Heart left ventricle (tissue), 16 donors: ENCODE measurements at regions not wholly inside any gene's neighbourhood (a gene's known extent, or its start where the extent isn't known, plus 50 kb on each side); places are given as distances from the start of the nearest gene placed in this dataset.

Experiments
- ATAC-seq, 4 donors: fragments of 200-7000 bp; cut with Tn5 transposase; one replicate each; pipeline ENCODE4 v1.9.1; 2020 to 2022; ENCODE audit warnings: moderate library complexity in 4 of 4, mild to moderate bottlenecking in 3 of 4, moderate number of reproducible peaks in 1 of 4
- DNase-seq, 5 donors: peaks; one replicate each; pipeline ENCODE4 v3.0.0-alpha.2; 2020
- H3K27ac ChIP-seq, 12 donors: fragments of 200-600 bp; sonication (generic) in 4 of 12; one replicate each; pipeline versions ENCODE4 v1.5.0 to v1.8.0; 2016 to 2022; ENCODE audit warnings: mild to moderate bottlenecking in 2 of 12
- H3K27me3 ChIP-seq, 9 donors: fragments of 200-600 bp; sonication (generic) in 2 of 9; one replicate each; pipeline versions ENCODE4 v1.5.1 to v1.8.0; 2016 to 2022; ENCODE audit warnings: mild to moderate bottlenecking in 3 of 9
- H3K36me3 ChIP-seq, 9 donors: fragments of 200-600 bp; sonication (generic) in 2 of 9; one replicate each; pipeline versions ENCODE4 v1.5.0 to v1.8.0; 2018 to 2022; ENCODE audit warnings: mild to moderate bottlenecking in 2 of 9
- H3K4me1 ChIP-seq, 12 donors: fragments of 200-600 bp; sonication (generic) in 4 of 12; one replicate each; pipeline versions ENCODE4 v1.5.0 to v1.8.0; 2016 to 2022; ENCODE audit warnings: mild to moderate bottlenecking in 3 of 12
- H3K4me3 ChIP-seq, 12 donors: fragments of 200-600 bp; sonication (generic) in 4 of 12; one replicate each; pipeline versions ENCODE4 v1.5.0 to v1.8.0; 2017 to 2022; ENCODE audit warnings: mild to moderate bottlenecking in 9 of 12, moderate library complexity in 4 of 12
- H3K9me3 ChIP-seq, 12 donors: fragments of 200-600 bp; sonication (generic) in 4 of 12; one replicate each; pipeline versions ENCODE4 v1.5.0 to v1.8.0; 2016 to 2022; ENCODE audit warnings: mild to moderate bottlenecking in 1 of 12
- POLR2A ChIP-seq, 2 donors: fragments of 450-650 bp; IDR thresholded peaks; one replicate each; pipeline ENCODE4 v1.6.1; 2017; ENCODE audit warnings: antibody characterized with exemption in 2 of 2, mild to moderate bottlenecking in 2 of 2, moderate library complexity in 2 of 2
- whole genome bisulfite sequencing, 4 donors: extraction: QIAGEN DNeasy Blood & Tissue Kit in 2 of 4; methylation state at CpG; one replicate each; pipeline versions ENCODE4 v1.1.5 to v1.1.7; 2013 to 2018; 5-methylcytosine and 5-hydroxymethylcytosine counted together
- intact Hi-C, 10 donors: fragments of 100-400 bp; cut with DNase I; formaldehyde crosslinking; loops; one replicate each; pipeline versions ENCODE4 v1.11.1 to v1.14.2; 2022
- TF ChIP-seq, protein P1 (sequence below), 12 donors: fragments of 200-600 bp; sonication (generic) in 4 of 12; IDR thresholded peaks; one replicate each; pipeline versions ENCODE4 v1.5.0 to v1.8.0; 2018 to 2022; ENCODE audit warnings: antibody characterized with exemption in 12 of 12, mild to moderate bottlenecking in 5 of 12
- donor health status: ischemic (EF 13 %, LVEDD 7.1; RV severe dilation, severe dysfunction).
- donor health status: healthy with polysubstance abuse.
- donor health status: DM: no; HTN: yes; CAD: no.
- donor health status: DM: no; HTN: no; CAD: no.
- donor health status: ischemic (EF 25% LVEDD 6.9; RV normal size, moderate dysfunction).
- donor health status: ischemic (EF 25% LVEDD 5.7; RV mildly dilated, moderate dysfunction).
- donor health status: healthy.
- donor health status: DM: yes; HTN: yes; CAD: no.
- donor health status: ischemic (EF 35%, LVEDD 5.7; RV mildly dilated, moderate dysfunction).
- donor health status: nonischemic (EF 11% LVEDD 7.7; RV severe dilation, severe dysfunction).
- donor health status: DM: yes; HTN: yes; CAD: no.
- donor health status: PGD.
- donor health status: ischemic (EF 29% LVEDD 5.4; RV normal size, mild dysfunction).
- donor health status: nonischemic (EF 23%, LVEDD 6.1; RV moderate dilation, normal function).

DNA sequence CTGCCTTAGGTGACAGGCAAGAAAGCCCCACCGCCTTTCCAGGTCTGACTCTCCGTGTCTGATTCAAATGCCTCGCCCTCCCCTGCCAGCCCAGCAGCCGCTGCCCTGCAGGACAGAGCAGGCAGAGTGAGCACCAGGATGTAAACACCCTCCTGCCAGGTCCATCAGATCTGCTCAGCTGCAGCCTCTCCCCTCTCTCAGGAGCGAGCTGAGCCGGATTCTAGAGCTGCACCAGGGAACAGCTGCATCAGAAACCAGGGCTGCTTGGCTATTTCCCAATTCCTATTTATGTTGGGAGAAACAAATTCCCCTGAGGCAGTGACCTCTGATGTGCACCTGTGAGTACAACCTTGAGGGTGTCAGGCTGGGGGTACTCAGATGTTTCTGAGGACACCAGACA, 121.5 kb upstream of the ZMIZ1 start:
- peaks cover 0 to 11% (median 0%) of the 10 kb centered on the region in 12 donors for H3K9me3 ChIP-seq
- WGBS, 4 donors = 87 to 97% (median 94%) methylated on average over 6 of the region's 6 CpGs
- no peaks in the 10 kb centered on the region for H3K27me3 ChIP-seq
- intact Hi-C loops = no loop called here
- TF ChIP-seq POLR2A (IDR thresholded peaks at IDR 0.05) = no peak
- TF ChIP-seq, protein P1, sequence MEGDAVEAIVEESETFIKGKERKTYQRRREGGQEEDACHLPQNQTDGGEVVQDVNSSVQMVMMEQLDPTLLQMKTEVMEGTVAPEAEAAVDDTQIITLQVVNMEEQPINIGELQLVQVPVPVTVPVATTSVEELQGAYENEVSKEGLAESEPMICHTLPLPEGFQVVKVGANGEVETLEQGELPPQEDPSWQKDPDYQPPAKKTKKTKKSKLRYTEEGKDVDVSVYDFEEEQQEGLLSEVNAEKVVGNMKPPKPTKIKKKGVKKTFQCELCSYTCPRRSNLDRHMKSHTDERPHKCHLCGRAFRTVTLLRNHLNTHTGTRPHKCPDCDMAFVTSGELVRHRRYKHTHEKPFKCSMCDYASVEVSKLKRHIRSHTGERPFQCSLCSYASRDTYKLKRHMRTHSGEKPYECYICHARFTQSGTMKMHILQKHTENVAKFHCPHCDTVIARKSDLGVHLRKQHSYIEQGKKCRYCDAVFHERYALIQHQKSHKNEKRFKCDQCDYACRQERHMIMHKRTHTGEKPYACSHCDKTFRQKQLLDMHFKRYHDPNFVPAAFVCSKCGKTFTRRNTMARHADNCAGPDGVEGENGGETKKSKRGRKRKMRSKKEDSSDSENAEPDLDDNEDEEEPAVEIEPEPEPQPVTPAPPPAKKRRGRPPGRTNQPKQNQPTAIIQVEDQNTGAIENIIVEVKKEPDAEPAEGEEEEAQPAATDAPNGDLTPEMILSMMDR (IDR thresholded peaks at IDR 0.05) = no peak
- ATAC-seq (no peak), DNase-seq (no peak)
- H3K36me3 ChIP-seq = no peaks in the 10 kb centered on the region
- no peak overlapping the region for H3K27ac ChIP-seq
- H3K4me1 ChIP-seq = peaks cover 0 to 35% (median 15%) of the 10 kb centered on the region in 12 donors
- no peak overlapping the region for H3K4me3 ChIP-seq

DNA sequence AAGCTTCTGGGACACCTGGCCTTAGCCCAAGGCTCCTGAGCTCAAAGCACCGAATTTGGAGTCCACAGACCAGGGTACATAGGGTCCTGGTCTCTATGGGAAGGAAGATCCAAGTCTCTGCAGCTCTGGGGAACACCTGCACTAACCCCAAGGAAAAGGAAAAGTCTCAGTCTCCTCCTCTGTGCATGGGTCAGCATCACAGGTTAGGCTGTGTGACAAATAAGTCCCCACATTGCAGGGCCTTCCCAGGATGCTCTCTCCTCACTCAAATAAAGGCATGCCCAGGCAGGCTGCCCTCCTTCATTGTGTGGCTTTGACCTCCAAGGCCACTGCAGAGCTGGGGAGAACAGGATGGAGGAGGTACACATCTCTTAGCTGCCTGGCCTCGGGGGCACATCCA, 121.0 kb upstream of the ZMIZ1 start:
- Histone ChIP-seq H3K4me1 (peaks cover 0 to 38% (median 17%) of the 10 kb centered on the region in 12 donors), H3K4me3 (no peak overlapping the region), H3K27me3 (no peaks in the 10 kb centered on the region), H3K27ac (no peak overlapping the region), H3K9me3 (peaks cover 0 to 9% (median 0%) of the 10 kb centered on the region in 12 donors), H3K36me3 (no peaks in the 10 kb centered on the region)
- ATAC-seq (no peak), DNase-seq (no peak)
- intact Hi-C loops = no loop called here
- TF ChIP-seq, protein P1 (IDR thresholded peaks at IDR 0.05) = no peak
- no peak for TF ChIP-seq POLR2A (IDR thresholded peaks at IDR 0.05)
- 80 to 91% (median 89%) methylated on average over 2 of the region's 2 CpGs for WGBS, 4 donors

DNA sequence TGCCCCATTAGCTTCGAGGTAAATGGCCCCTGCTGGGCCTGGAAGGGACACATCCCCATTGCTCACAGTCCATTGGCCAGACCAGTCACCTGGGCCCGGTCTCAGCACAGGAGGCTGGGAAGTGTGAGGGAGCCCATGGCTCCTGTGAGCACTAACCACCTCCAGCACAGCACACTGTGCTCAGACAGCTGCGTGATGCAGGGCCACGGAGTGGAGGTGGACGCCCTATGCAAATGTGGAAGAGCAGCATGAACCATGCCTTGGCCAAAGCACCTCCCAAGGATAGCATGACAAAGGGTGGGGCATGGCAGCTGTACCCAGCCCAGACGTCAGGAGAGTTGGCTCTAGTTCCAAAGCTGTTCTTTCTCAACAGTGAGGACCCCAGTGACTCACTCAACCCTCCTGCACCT, 120.1 kb upstream of the ZMIZ1 start:
- intact Hi-C loops = no loop called here
- Histone ChIP-seq H3K4me1 (peaks cover 0 to 46% (median 22%) of the 10 kb centered on the region in 12 donors), H3K4me3 (no peak overlapping the region), H3K9me3 (no peaks in the 10 kb centered on the region), H3K36me3 (no peaks in the 10 kb centered on the region), H3K27me3 (no peaks in the 10 kb centered on the region), H3K27ac (no peak overlapping the region)
- DNase-seq (no peak), ATAC-seq (no peak)
- TF ChIP-seq, protein P1 (IDR thresholded peaks at IDR 0.05) = no peak
- TF ChIP-seq POLR2A (IDR thresholded peaks at IDR 0.05) = no peak
- WGBS, 4 donors = 58 to 89% (median 87%) methylated on average over 2 to 6 of the region's 6 CpGs

DNA sequence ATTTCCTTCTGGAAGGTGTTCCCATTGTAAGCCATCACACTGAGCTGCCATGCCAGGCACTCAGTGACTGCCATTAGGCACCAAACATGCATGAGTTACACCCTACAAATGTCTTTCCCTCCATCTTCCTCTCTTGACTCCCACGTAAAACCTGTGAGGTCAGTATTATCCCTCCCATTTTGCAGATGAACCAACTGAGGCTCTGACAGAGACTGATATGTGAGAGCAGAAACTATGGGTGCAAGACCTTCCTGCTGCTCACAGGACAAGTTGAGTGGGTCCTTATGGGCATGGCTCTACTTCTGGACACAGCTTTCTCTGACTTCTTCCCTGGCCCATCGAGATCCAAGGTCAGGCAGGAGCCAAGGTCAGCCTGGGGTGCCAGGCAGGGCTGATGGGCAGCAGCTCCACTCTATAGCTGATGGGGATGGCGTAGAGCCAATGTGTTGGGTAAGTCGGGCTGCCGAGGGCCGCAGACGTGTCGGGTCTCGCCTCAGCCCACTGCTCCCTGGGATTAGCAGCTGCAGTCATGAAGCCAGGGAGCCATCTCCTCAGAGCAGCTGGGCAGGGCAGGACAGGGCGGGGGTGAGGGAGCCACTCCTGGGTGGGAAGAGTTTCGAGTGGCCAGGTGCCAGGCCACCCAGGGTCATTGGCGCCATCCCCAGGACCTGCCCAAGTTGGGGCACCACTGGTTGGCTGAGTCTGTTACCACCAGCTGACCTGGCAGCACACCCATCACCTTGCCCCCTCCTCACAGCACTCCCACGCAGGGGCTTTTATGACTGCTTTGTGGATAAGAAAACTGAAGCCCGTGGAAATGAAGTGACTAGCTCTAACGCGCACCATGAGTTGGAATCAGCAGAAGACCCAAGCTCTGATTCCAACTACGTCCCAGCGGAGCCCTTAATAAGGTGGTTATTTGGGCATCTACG, 117.8 kb upstream of the ZMIZ1 start:
- intact Hi-C loops = no loop called here
- Histone ChIP-seq H3K9me3 (no peaks in the 10 kb centered on the region), H3K4me3 (no peak overlapping the region), H3K27me3 (no peaks in the 10 kb centered on the region), H3K27ac (no peak overlapping the region), H3K4me1 (peaks cover 0 to 39% (median 8%) of the 10 kb centered on the region in 12 donors), H3K36me3 (no peaks in the 10 kb centered on the region)
- ATAC-seq (no peak), DNase-seq (peak in 1 of 5 donors; percentile 33)
- no peak for TF ChIP-seq POLR2A (IDR thresholded peaks at IDR 0.05)
- TF ChIP-seq, protein P1 (IDR thresholded peaks at IDR 0.05) = no peak
- WGBS, 4 donors = 76 to 87% (median 78%) methylated on average over 9 to 19 of the region's 19 CpGs
